AG10803 (cell line): ENCODE measurements at regions not wholly inside any gene's neighbourhood (a gene's known extent, or its start where the extent isn't known, plus 50 kb on each side); places are given as distances from the start of the nearest gene placed in this dataset.
"Not testable (repeated sequence)": the region's sequence is repeated elsewhere in the genome, so short reads cannot be mapped to it uniquely, and the experiment has no call there.

ENCODE experiments used
- DNase-seq: peaks from one replicate; pipeline ENCODE4 v3.0.0; 2010; ENCODE audit warnings: low read depth
- H3K4me3 ChIP-seq: 2 replicates; pipeline ENCODE4 v1.5.1; 2011; ENCODE audit warnings: mild to moderate bottlenecking, low read length, control low read depth
- TF ChIP-seq, protein P1 (sequence below): conservative IDR thresholded peaks from 2 replicates; pipeline ENCODE4 v1.5.1; 2011; ENCODE audit warnings: mild to moderate bottlenecking, low read length, control low read depth, inconsistent platforms

DNA sequence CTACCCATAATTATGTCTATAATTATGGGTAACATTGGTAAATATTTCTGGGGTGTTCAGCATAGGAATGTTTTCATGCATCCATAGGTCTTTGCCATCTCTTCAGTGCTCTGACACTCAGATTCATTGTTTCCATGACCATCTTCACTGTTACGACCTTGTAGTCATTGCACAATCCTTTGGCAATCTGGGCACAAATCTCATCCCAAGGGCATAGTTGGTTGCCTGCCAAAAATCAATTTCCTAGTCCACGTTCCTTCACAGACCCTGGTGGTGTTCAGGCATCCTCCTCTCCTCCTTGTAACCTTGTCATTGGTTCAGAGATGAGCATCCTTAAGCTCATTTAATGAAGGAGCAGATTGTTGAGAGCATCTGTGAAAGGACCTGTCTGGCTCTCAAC is 1400.7 kb downstream of the CDH12 start:
- TF ChIP-seq, protein P1, sequence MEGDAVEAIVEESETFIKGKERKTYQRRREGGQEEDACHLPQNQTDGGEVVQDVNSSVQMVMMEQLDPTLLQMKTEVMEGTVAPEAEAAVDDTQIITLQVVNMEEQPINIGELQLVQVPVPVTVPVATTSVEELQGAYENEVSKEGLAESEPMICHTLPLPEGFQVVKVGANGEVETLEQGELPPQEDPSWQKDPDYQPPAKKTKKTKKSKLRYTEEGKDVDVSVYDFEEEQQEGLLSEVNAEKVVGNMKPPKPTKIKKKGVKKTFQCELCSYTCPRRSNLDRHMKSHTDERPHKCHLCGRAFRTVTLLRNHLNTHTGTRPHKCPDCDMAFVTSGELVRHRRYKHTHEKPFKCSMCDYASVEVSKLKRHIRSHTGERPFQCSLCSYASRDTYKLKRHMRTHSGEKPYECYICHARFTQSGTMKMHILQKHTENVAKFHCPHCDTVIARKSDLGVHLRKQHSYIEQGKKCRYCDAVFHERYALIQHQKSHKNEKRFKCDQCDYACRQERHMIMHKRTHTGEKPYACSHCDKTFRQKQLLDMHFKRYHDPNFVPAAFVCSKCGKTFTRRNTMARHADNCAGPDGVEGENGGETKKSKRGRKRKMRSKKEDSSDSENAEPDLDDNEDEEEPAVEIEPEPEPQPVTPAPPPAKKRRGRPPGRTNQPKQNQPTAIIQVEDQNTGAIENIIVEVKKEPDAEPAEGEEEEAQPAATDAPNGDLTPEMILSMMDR, result no peak
- peak; percentile 6 for DNase-seq
- no peak overlapping the region for H3K4me3 ChIP-seq

DNA sequence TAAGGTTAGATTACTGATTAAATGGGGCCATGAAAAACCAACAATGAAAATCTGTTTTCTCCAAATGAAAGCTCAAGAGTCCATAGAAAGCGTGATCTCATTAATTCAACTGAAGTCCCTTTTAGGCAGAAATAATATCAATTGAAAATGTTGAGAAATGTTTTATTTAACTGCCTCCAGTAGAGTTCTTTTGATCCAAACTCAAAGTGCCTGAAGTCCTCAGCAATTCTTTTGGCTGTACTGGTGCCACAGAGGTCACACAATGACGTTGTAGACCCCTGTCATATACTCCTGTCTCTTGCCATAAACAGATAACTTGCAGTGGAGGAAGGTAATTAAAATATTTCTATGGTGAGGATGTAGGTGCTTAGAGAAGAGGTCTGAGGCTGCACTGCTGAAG is 1420.5 kb downstream of the CDH12 start:
- TF ChIP-seq, protein P1, result no peak
- no peak for DNase-seq
- no peak overlapping the region for H3K4me3 ChIP-seq

DNA sequence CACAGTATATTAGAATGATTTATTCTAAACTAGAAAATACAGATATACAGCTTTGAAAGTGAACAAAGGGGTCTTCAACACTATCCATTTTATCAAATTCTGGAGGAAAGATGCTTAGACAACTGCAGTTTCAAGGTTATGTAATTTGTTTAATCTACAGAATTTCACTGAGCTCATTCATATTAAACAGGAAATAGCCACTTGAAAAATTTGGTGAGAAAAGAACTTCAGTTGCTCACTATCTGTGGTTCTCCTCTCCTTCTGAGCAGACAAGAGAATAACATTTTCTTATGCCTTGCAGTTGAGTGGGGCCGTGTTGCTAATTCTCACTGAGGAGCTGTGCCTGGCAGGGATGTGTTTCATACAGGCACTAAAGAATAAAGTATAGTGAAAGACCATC is 1428.2 kb downstream of the CDH12 start:
- DNase-seq, result no peak
- H3K4me3 ChIP-seq, result no peak overlapping the region
- TF ChIP-seq, protein P1, result no peak

DNA sequence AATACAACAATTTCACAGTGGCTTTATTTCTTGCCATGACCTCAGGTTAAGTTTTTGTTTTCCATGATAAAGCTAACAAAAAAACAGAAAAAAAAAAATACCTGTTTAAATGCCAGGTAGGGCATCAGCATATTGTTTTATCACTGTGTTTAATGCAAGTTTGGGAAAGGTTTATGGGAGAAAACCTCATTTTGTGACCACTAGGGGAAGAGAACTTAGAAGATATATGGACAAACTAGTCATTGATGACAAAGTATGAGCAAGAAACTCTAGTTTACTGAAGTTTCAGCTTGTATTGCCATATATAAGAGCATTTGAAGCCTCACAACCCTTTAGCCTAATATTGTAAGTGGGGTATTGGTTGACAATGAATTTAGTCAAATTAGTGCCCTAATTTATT is 1431.4 kb upstream of the CDH18 start:
- TF ChIP-seq, protein P1, result no peak
- H3K4me3 ChIP-seq, result no peak overlapping the region
- no peak for DNase-seq

DNA sequence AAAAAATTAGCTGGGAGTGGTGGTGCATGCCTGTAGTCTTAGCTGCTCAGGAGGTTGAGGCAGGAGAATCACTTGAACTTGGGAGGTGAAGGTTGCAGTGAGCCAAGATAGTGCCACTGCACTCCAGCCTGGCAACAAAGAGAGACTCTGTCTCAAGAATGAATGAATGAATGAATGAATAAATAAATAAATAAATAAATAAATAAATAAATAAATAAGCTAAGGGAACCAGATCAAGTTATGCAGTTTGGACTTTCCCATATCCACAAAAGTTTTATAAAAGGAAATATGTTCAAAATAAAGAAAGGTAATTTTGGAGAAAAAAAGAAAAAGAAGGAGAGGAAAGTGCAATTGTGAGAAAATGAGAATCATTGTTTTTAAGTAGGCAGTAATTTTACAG is 1414.1 kb upstream of the CDH18 start:
- not testable (repeated sequence) for H3K4me3 ChIP-seq, DNase-seq

DNA sequence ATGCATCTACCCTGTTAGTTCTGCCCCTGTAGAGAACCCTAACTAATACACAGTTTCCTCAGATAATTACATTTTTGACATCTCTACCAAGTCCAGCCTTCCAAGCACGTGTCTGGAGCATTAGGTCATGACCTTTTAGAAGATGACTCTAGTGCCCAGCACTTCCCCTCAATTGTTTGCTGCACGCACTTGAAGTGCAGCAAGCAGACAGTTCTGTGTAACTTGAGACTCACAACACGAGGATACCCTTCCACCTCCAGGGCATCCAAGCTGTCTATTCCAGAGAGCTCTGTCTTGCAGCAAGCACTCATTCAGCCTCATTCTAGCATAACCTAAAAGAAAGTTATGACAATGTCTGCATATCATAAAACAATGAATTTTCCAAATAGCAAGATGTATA is 1410.5 kb upstream of the CDH18 start:
- DNase-seq, result no peak
- TF ChIP-seq, protein P1, result no peak
- no peak overlapping the region for H3K4me3 ChIP-seq

DNA sequence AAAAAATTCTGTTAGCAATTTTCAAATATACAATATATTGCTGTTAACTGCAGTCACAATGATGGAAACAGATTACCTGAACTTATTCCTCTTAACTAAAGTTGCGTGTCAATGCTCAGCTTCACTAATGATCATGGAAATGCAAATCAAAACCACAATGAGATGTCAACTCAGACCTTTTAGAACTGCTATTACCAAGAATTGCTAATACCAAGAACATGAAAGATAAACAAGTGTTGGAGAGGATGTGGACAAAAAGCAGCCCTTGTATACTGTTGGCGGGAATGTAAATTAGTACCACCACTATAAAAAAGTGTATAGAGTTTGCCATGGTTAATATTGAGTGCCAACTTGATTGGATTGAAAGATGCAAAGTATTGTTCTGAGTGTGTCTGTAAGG is 1409.7 kb upstream of the CDH18 start:
- TF ChIP-seq, protein P1, result no peak
- H3K4me3 ChIP-seq, result no peak overlapping the region
- DNase-seq, result no peak

DNA sequence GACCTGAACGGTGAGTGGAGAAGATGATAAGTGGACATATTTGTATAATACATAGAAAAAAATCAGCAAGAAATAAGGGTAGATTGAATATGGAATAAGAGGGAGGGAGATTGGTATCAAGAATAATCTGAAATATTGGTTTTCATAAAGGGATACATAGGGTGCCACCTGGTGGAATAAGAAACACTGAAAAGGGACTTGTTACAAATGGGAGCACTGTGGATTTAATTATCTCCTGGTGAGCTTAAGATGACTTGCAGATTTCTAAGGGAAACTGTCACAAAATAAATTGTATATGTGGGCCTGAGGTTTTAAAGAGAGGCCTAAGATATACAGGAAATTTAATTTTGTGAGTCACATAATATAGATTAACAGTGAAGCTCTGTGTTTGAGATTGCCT is 1403.5 kb upstream of the CDH18 start:
- TF ChIP-seq, protein P1, result no peak
- no peak overlapping the region for H3K4me3 ChIP-seq
- DNase-seq, result no peak

DNA sequence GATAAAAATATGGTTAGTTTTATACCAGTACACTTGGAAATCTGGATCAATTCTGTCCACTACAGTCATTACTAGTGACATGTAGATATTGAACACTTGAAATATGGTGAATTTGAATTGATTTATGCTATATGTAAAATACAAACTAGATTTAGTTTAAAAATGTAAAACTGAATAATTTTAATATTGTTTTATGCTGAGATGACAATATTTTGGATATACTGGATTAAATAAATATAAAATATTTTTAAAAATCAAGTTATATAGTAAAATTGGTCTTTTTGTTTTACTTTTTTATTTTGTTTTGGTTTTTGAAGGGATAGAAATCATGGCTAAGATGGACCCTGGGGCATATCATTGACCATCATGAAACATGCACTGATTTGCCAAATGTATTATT is 1372.8 kb upstream of the CDH18 start:
- DNase-seq, H3K4me3 ChIP-seq: not testable (repeated sequence)

DNA sequence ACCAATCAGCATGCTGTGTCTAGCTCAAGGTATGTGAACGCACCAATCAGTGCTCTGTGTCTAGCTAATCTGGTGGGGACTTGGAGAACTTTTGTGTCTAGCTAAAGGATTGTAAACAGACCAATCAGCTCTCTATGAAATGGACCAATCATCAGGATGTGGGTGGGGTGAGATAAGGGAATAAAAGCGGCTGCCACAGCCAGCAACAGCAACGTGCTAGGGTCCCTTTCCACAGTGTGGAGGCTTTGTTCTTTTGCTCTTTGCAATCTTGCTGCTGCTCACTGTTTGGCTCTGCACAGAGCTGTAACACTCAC is 1353.9 kb upstream of the CDH18 start:
- not testable (repeated sequence) for DNase-seq, H3K4me3 ChIP-seq

DNA sequence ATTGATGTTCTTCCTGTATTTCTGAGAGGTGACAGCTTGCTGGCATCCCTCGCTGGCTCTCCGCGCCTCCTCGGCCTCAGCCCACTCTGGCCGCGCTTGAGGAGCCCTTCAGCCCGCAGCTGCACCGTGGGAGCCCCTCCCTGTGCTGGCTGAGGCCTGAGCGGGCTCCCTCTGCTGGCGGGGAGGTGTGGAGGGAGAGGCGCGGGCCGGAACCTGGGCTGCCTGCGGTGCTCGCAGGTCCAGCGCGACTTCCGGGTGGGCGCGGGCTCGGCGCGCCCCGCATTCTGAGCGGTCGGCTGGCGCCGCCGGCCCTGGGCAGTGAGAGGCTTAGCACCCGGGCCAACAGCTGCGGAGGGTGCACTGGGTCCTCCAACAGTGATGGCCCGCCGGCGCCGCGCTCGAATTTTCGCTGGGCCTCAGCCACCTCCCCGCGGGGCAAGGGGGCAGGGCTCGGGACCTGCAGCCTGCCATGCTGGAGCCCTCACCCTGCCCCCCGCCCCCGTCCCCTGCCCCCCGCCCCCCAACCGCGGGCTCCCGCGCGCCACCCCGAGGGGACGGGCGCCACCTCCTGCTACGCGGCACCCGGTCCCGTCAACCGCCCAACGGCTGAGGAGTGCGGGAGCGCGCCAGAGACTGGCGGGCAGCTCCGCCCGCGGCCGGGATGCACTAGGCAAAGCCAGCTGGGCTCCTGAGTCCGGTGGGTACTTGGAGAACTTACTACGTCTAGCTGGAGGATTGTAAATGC is 1353.4 kb upstream of the CDH18 start:
- not testable (repeated sequence) for DNase-seq, H3K4me3 ChIP-seq

DNA sequence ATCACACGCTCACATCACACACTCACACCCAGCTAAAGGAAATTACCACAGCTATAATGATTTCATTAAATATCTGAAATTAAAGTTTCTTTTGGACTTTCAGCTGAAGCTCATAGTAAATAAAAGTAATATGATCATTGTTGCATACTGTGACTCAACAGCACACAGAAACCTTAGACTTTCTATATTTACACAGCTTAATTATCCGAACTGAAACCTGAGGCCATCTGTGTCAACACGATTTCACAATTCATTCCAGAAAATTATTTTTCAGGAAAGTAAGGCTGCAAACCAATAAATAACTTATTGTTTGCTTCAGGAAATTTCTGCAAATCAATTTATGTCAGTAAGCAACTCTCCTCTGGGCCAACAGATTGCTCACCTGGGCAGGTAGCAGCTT is 1352.2 kb upstream of the CDH18 start:
- DNase-seq, H3K4me3 ChIP-seq: not testable (repeated sequence)
